Right lobe of liver (tissue), 6 donors: ENCODE measurements at regions not wholly inside any gene's neighbourhood (a gene's known extent, or its start where the extent isn't known, plus 50 kb on each side); places are given as distances from the start of the nearest gene placed in this dataset.

Experiments used
- ATAC-seq, 4 donors: fragments of 200-7000 bp; cut with Tn5 transposase; one replicate each; pipeline ENCODE4 v1.9.1; 2020; ENCODE audit warnings: mild to moderate bottlenecking in 4 of 4, moderate library complexity in 4 of 4
- DNase-seq, 3 donors: peaks; one replicate each; pipeline ENCODE4 v3.0.0-alpha.2; 2020
- H3K27ac ChIP-seq, 3 donors: fragments of 200-600 bp; one replicate each; pipeline ENCODE4 v1.8.0; 2022
- H3K27me3 ChIP-seq, 2 donors: fragments of 200-600 bp; one replicate each; pipeline ENCODE4 v1.8.0; 2022
- H3K36me3 ChIP-seq, 4 donors: fragments of 200-600 bp; sonication (generic) in 1 of 4; one replicate each; pipeline versions ENCODE4 v1.5.1 to v1.8.0; 2017 to 2022; ENCODE audit warnings: control low read depth in 1 of 4
- H3K4me1 ChIP-seq, 4 donors: fragments of 200-600 bp; sonication (generic) in 1 of 4; one replicate each; pipeline versions ENCODE4 v1.5.1 to v1.8.0; 2017 to 2022; ENCODE audit warnings: control low read depth in 1 of 4
- H3K4me3 ChIP-seq, 3 donors: fragments of 200-600 bp; one replicate each; pipeline ENCODE4 v1.8.0; 2022
- H3K9me3 ChIP-seq, 4 donors: fragments of 200-600 bp; sonication (generic) in 1 of 4; one replicate each; pipeline versions ENCODE4 v1.5.1 to v1.8.0; 2017 to 2022; ENCODE audit warnings: control low read depth in 1 of 4
- CTCF ChIP-seq, 4 donors: fragments of 200-600 bp in 3 of 4; fragments of 450-650 bp in 1 of 4; IDR thresholded peaks; one replicate each; pipeline versions ENCODE4 v1.5.1 to v1.8.0; 2016 to 2022; ENCODE audit warnings: antibody characterized with exemption in 4 of 4, mild to moderate bottlenecking in 2 of 4
- POLR2A ChIP-seq: fragments of 450-650 bp; IDR thresholded peaks from one replicate; pipeline ENCODE4 v1.6.1; 2017; ENCODE audit warnings: antibody characterized with exemption, mild to moderate bottlenecking
- WGBS: methylation state at CpG from one replicate; pipeline ENCODE4 v1.1.6; 2018; ENCODE audit warnings: low coverage, low lambda C conversion rate; ENCODE audit not compliant: insufficient coverage; ENCODE audit errors: missing lambda C conversion rate; 5-methylcytosine and 5-hydroxymethylcytosine counted together
- intact Hi-C, 2 donors: fragments of 100-400 bp; cut with DNase I; formaldehyde crosslinking; loops; one replicate each; pipeline versions ENCODE4 v1.11.2 to v1.14.1; 2022
- donor health status: DM: no; HTN: yes; CAD: no.
- donor health status: DM: no; HTN: no; CAD: no.
- donor health status: DM: no; HTN: no; CAD: no.
- donor health status: DM: no; HTN: yes; CAD: no.
- donor health status: DM: no; HTN: yes; CAD: no.

- no peak overlapping the region for H3K4me3 ChIP-seq
- H3K4me1 ChIP-seq, result no peaks in the 10 kb centered on the region
- TF ChIP-seq POLR2A (no peak), CTCF (IDR thresholded peaks at IDR 0.05) (no peak)
- no peak for DNase-seq
- H3K27ac ChIP-seq, result no peak overlapping the region
- no peaks in the 10 kb centered on the region for H3K27me3 ChIP-seq
- ATAC-seq, result no peak
- H3K9me3 ChIP-seq, result no peaks in the 10 kb centered on the region
- WGBS, result 53% methylated on average over 5 of the region's 6 CpGs
- H3K36me3 ChIP-seq, result no peaks in the 10 kb centered on the region
- intact Hi-C loops, result no loop called here
These were observed 226.9 kb upstream of the KCNG1 start for GRCh38 chr20:51249781-51250180.

- Histone ChIP-seq H3K36me3 (no peaks in the 10 kb centered on the region), H3K9me3 (no peaks in the 10 kb centered on the region), H3K4me3 (no peak overlapping the region), H3K27me3 (no peaks in the 10 kb centered on the region), H3K4me1 (no peaks in the 10 kb centered on the region), H3K27ac (no peak overlapping the region)
- 20% methylated on average over 2 of the region's 4 CpGs for WGBS
- intact Hi-C loops, result no loop called here
- ATAC-seq, result no peak
- DNase-seq, result no peak
- no peak for TF ChIP-seq POLR2A
- no peak for TF ChIP-seq CTCF (IDR thresholded peaks at IDR 0.05)
These were observed 226.3 kb upstream of the KCNG1 start for GRCh38 chr20:51249215-51249614.

GRCh38 chr20:51244466-51244865 is 221.6 kb upstream of the KCNG1 start:
- Histone ChIP-seq H3K36me3 (no peaks in the 10 kb centered on the region), H3K4me3 (no peak overlapping the region), H3K27ac (no peak overlapping the region), H3K27me3 (no peaks in the 10 kb centered on the region), H3K9me3 (no peaks in the 10 kb centered on the region), H3K4me1 (no peaks in the 10 kb centered on the region)
- TF ChIP-seq POLR2A (no peak), CTCF (IDR thresholded peaks at IDR 0.05) (no peak)
- DNase-seq, result no peak
- 77% methylated on average over 9 of the region's 10 CpGs for WGBS
- ATAC-seq, result no peak
- intact Hi-C loops, result no loop called here

- WGBS, result 73% methylated on average over 5 of the region's 8 CpGs
- H3K9me3 ChIP-seq, result no peaks in the 10 kb centered on the region
- H3K4me3 ChIP-seq, result no peak overlapping the region
- intact Hi-C loops, result no loop called here
- H3K4me1 ChIP-seq, result no peaks in the 10 kb centered on the region
- TF ChIP-seq CTCF (IDR thresholded peaks at IDR 0.05) (no peak), POLR2A (no peak)
- no peaks in the 10 kb centered on the region for H3K27me3 ChIP-seq
- H3K27ac ChIP-seq, result no peak overlapping the region
- H3K36me3 ChIP-seq, result no peaks in the 10 kb centered on the region
- ATAC-seq, result no peak
- no peak for DNase-seq
These were observed 215.9 kb upstream of the KCNG1 start for GRCh38 chr20:51238675-51239305.

GRCh38 chr20:51237791-51238190 is 214.9 kb upstream of the KCNG1 start:
- WGBS, result 75% methylated on average over 8 of the region's 11 CpGs
- ATAC-seq (no peak), DNase-seq (no peak)
- intact Hi-C loops, result no loop called here
- Histone ChIP-seq H3K27me3 (no peaks in the 10 kb centered on the region), H3K27ac (no peak overlapping the region), H3K36me3 (no peaks in the 10 kb centered on the region), H3K4me3 (no peak overlapping the region), H3K4me1 (no peaks in the 10 kb centered on the region), H3K9me3 (no peaks in the 10 kb centered on the region)
- no peak for TF ChIP-seq POLR2A
